ENCODE measurements at regions not wholly inside any gene's neighbourhood (a gene's known extent, or its start where the extent isn't known, plus 50 kb on each side); places are given as distances from the start of the nearest gene placed in this dataset.

DNA sequence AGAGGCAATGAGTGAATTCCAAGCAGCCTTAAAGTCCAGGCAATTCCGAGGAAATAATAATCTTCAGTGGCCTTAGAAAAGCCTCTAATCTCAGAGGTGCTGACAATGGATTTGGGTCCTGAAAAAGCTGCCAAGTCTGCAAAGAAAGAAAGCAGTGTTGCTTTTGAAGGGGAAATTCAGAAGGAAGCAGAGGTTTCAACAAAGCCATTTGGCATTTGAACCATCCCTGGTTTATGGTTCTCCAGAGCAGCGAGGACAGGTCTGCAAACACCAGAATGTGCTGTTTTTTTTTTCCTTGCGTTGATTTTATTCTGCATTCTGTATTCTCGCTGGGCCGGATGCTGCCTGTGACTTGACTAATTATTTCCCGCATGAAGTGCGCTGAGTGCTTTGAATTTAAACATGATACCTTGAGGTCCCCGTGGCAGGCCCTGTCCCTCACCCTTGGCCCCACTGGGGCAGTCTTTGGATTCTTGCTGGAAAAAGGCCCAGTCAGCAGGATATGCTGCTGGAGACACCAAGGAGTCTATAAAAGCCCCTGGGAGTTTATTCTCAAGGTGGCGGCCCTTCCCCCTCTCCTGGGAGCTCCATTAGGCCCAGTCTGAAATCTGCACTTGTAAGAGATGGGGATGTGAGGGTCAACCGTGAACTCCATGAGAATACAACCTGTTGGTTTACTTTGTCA is 338.3 kb downstream of the HAPSTR1 start:
- H3K4me3 ChIP-seq (ENCODE audit: low read depth, low read length, poor library complexity, severe bottlenecking): no peak overlapping the region
- no TSS peak for BruUV-seq (replicated peaks)
- H3K4me1 ChIP-seq (ENCODE audit: insufficient read depth, low read length, poor library complexity, severe bottlenecking): no peaks in the 10 kb centered on the region
- DNase-seq (ENCODE audit: low spot score): no peak
- TF ChIP-seq, protein P1, sequence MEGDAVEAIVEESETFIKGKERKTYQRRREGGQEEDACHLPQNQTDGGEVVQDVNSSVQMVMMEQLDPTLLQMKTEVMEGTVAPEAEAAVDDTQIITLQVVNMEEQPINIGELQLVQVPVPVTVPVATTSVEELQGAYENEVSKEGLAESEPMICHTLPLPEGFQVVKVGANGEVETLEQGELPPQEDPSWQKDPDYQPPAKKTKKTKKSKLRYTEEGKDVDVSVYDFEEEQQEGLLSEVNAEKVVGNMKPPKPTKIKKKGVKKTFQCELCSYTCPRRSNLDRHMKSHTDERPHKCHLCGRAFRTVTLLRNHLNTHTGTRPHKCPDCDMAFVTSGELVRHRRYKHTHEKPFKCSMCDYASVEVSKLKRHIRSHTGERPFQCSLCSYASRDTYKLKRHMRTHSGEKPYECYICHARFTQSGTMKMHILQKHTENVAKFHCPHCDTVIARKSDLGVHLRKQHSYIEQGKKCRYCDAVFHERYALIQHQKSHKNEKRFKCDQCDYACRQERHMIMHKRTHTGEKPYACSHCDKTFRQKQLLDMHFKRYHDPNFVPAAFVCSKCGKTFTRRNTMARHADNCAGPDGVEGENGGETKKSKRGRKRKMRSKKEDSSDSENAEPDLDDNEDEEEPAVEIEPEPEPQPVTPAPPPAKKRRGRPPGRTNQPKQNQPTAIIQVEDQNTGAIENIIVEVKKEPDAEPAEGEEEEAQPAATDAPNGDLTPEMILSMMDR (conservative IDR thresholded peaks at IDR 0.05; ENCODE audit: low read depth, low read length): no peak
- TF ChIP-seq EZH2 (IDR thresholded peaks at IDR 0.05; ENCODE audit: borderline replicate concordance, low read depth, low read length, poor library complexity, severe bottlenecking): no peak
- H3K36me3 ChIP-seq (ENCODE audit: insufficient read depth, low read length, poor library complexity, severe bottlenecking): no peaks in the 10 kb centered on the region
- no peak overlapping the region for H3K27ac ChIP-seq (ENCODE audit: low read depth, low read length, poor library complexity, severe bottlenecking)
- H3K27me3 ChIP-seq (replicated peaks; ENCODE audit: insufficient read depth, low read depth, low read length, poor library complexity): no peaks in the 10 kb centered on the region
- POLR2A ChIA-PET (ENCODE audit: low non-redundant PET): no interaction called here
- intact Hi-C loops (cut with micrococcal nuclease; ENCODE audit: unreplicated experiment): loop anchor here (5.0 kb wide), 1 partner anchor 132 kb away; no protein-coding TSS in a partner anchor
- CTCF ChIA-PET: no interaction called here
- no peaks in the 10 kb centered on the region for H3K9me3 ChIP-seq (ENCODE audit: low read depth, low read length, poor library complexity, severe bottlenecking)

DNA sequence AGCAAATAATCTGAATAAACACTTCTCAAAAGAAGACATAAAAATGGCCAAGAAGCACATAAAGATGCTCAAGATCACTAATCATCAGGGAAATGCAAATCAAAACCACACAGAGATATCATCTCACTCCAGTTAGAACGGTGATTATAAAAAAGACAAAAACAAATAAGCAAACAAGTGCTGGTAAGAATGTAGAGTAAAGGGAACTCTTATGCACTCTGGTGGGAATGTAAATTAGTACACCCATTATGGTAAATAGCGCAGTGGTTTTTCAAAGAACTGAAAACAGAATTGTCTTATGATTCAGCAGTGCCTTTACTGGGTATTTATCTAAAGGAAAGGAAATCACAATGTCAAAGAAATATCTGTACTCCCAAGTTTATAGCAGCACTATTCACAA is 343.2 kb downstream of the HAPSTR1 start:
- no peaks in the 10 kb centered on the region for H3K4me1 ChIP-seq (ENCODE audit: insufficient read depth, low read length, poor library complexity, severe bottlenecking)
- CTCF ChIA-PET: no interaction called here
- no peaks in the 10 kb centered on the region for H3K27me3 ChIP-seq (replicated peaks; ENCODE audit: insufficient read depth, low read depth, low read length, poor library complexity)
- H3K36me3 ChIP-seq (ENCODE audit: insufficient read depth, low read length, poor library complexity, severe bottlenecking): no peaks in the 10 kb centered on the region
- no peak overlapping the region for H3K27ac ChIP-seq (ENCODE audit: low read depth, low read length, poor library complexity, severe bottlenecking)
- TF ChIP-seq EZH2 (IDR thresholded peaks at IDR 0.05; ENCODE audit: borderline replicate concordance, low read depth, low read length, poor library complexity, severe bottlenecking): no peak
- TF ChIP-seq, protein P1 (conservative IDR thresholded peaks at IDR 0.05; ENCODE audit: low read depth, low read length): no peak
- no peaks in the 10 kb centered on the region for H3K9me3 ChIP-seq (ENCODE audit: low read depth, low read length, poor library complexity, severe bottlenecking)
- BruUV-seq (replicated peaks): no TSS peak
- POLR2A ChIA-PET (ENCODE audit: low non-redundant PET): no interaction called here
- H3K4me3 ChIP-seq (ENCODE audit: low read depth, low read length, poor library complexity, severe bottlenecking): no peak overlapping the region
- DNase-seq (ENCODE audit: low spot score): no peak
- intact Hi-C loops (cut with micrococcal nuclease; ENCODE audit: unreplicated experiment): loop anchor here (5.0 kb wide), 1 partner anchor 137 kb away; no protein-coding TSS in a partner anchor

DNA sequence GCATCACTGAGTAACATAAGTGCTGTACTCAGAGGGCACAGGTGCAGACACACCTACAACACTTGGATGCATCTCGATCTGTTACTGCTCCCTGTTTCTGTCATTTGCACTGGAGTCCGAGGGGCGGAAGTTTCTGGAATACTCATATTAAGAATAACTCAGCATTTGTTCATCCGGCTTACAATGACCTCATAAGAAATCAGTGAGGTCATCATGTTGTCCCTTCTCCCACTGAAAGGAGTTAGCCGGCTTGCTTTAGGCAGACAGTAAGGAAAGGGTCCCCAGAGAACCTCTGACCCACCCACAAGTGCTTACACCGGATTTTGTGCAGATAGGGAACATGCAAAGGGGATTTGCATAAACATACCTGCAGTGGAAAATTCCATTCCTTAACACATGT is 344.7 kb downstream of the HAPSTR1 start:
- BruUV-seq (replicated peaks): no TSS peak
- TF ChIP-seq, protein P1 (conservative IDR thresholded peaks at IDR 0.05; ENCODE audit: low read depth, low read length): no peak
- no peak for TF ChIP-seq EZH2 (IDR thresholded peaks at IDR 0.05; ENCODE audit: borderline replicate concordance, low read depth, low read length, poor library complexity, severe bottlenecking)
- POLR2A ChIA-PET (ENCODE audit: low non-redundant PET): no interaction called here
- no peak for DNase-seq (ENCODE audit: low spot score)
- Histone ChIP-seq H3K36me3 (ENCODE audit: insufficient read depth, low read length, poor library complexity, severe bottlenecking) (no peaks in the 10 kb centered on the region), H3K4me3 (ENCODE audit: low read depth, low read length, poor library complexity, severe bottlenecking) (no peak overlapping the region), H3K9me3 (ENCODE audit: low read depth, low read length, poor library complexity, severe bottlenecking) (no peaks in the 10 kb centered on the region), H3K27me3 (replicated peaks; ENCODE audit: insufficient read depth, low read depth, low read length, poor library complexity) (no peaks in the 10 kb centered on the region), H3K4me1 (ENCODE audit: insufficient read depth, low read length, poor library complexity, severe bottlenecking) (no peaks in the 10 kb centered on the region), H3K27ac (ENCODE audit: low read depth, low read length, poor library complexity, severe bottlenecking) (no peak overlapping the region)
- intact Hi-C loops (cut with micrococcal nuclease; ENCODE audit: unreplicated experiment): no loop called here
- CTCF ChIA-PET: no interaction called here
